Ascending aorta (tissue), 2 donors: ENCODE measurements at regions not wholly inside any gene's neighbourhood (a gene's known extent, or its start where the extent isn't known, plus 50 kb on each side); places are given as distances from the start of the nearest gene placed in this dataset.

ENCODE experiments used
- DNase-seq, 2 donors: peaks; one replicate each; pipeline ENCODE4 v3.0.0-alpha.2; 2019; ENCODE audit warnings: low spot score in 2 of 2
- H3K27ac ChIP-seq, 2 donors: fragments of 200-600 bp; sonication (generic); one replicate each; pipeline ENCODE4 v1.5.1; 2016 to 2017; ENCODE audit warnings: mild to moderate bottlenecking in 1 of 2
- H3K27me3 ChIP-seq: fragments of 200-600 bp; sonication (generic); one replicate; pipeline ENCODE4 v1.5.1; 2017
- H3K36me3 ChIP-seq, 2 donors: fragments of 200-600 bp; sonication (generic); one replicate each; pipeline ENCODE4 v1.5.1; 2016
- H3K4me1 ChIP-seq, 2 donors: fragments of 200-600 bp; sonication (generic); one replicate each; pipeline ENCODE4 v1.5.1; 2016 to 2017; ENCODE audit warnings: mild to moderate bottlenecking in 1 of 2
- H3K4me3 ChIP-seq, 2 donors: fragments of 200-600 bp; sonication (generic); one replicate each; pipeline ENCODE4 v1.5.1; 2016 to 2017; ENCODE audit warnings: mild to moderate bottlenecking in 1 of 2
- H3K9me3 ChIP-seq, 2 donors: fragments of 200-600 bp; sonication (generic); one replicate each; pipeline ENCODE4 v1.5.1; 2016
- CTCF ChIP-seq, 3 experiments: fragments of 200-600 bp in 2 of 3; fragments of 450-650 bp in 1 of 3; sonication (generic) in 2 of 3; IDR thresholded peaks; one replicate each; pipeline ENCODE4 v1.5.1; 2016 to 2019; ENCODE audit warnings: antibody characterized with exemption in 3 of 3, mild to moderate bottlenecking in 1 of 3, moderate library complexity in 1 of 3
- intact Hi-C: fragments of 100-400 bp; cut with DNase I; formaldehyde crosslinking; loops from one replicate; pipeline ENCODE4 v1.15.1; 2023

GRCh38 chr7:50226669-50227068 lies 77.8 kb upstream of the IKZF1 start:
- H3K36me3 ChIP-seq = no peaks in the 10 kb centered on the region
- H3K4me1 ChIP-seq = no peaks in the 10 kb centered on the region
- DNase-seq = no peak
- no peak overlapping the region for H3K27ac ChIP-seq
- intact Hi-C loops = no loop called here
- TF ChIP-seq CTCF (IDR thresholded peaks at IDR 0.05) = no peak
- no peaks in the 10 kb centered on the region for H3K27me3 ChIP-seq
- H3K4me3 ChIP-seq = no peak overlapping the region
- H3K9me3 ChIP-seq = peaks cover 0 to 4% of the 10 kb centered on the region in 2 donors

- intact Hi-C loops = no loop called here
- peaks cover 0 to 4% of the 10 kb centered on the region in 2 donors for H3K9me3 ChIP-seq
- no peak overlapping the region for H3K4me3 ChIP-seq
- H3K36me3 ChIP-seq = no peaks in the 10 kb centered on the region
- TF ChIP-seq CTCF (IDR thresholded peaks at IDR 0.05) = no peak
- no peaks in the 10 kb centered on the region for H3K4me1 ChIP-seq
- H3K27me3 ChIP-seq = no peaks in the 10 kb centered on the region
- no peak overlapping the region for H3K27ac ChIP-seq
- no peak for DNase-seq
Measured at GRCh38 chr7:50226145-50226544, 78.4 kb upstream of the IKZF1 start.

GRCh38 chr7:50221433-50221832 lies 83.1 kb upstream of the IKZF1 start:
- no peak for TF ChIP-seq CTCF (IDR thresholded peaks at IDR 0.05)
- Histone ChIP-seq H3K4me3 (no peak overlapping the region), H3K9me3 (peaks cover 0 to 4% of the 10 kb centered on the region in 2 donors), H3K27ac (no peak overlapping the region), H3K36me3 (no peaks in the 10 kb centered on the region), H3K4me1 (no peaks in the 10 kb centered on the region), H3K27me3 (no peaks in the 10 kb centered on the region)
- no peak for DNase-seq
- intact Hi-C loops = no loop called here

GRCh38 chr7:50221028-50221427 lies 83.5 kb upstream of the IKZF1 start:
- no peaks in the 10 kb centered on the region for H3K36me3 ChIP-seq
- no peak overlapping the region for H3K27ac ChIP-seq
- DNase-seq = no peak
- H3K27me3 ChIP-seq = no peaks in the 10 kb centered on the region
- no peak for TF ChIP-seq CTCF (IDR thresholded peaks at IDR 0.05)
- intact Hi-C loops = no loop called here
- no peak overlapping the region for H3K4me3 ChIP-seq
- H3K4me1 ChIP-seq = no peaks in the 10 kb centered on the region
- peaks cover 0 to 4% of the 10 kb centered on the region in 2 donors for H3K9me3 ChIP-seq

DNA sequence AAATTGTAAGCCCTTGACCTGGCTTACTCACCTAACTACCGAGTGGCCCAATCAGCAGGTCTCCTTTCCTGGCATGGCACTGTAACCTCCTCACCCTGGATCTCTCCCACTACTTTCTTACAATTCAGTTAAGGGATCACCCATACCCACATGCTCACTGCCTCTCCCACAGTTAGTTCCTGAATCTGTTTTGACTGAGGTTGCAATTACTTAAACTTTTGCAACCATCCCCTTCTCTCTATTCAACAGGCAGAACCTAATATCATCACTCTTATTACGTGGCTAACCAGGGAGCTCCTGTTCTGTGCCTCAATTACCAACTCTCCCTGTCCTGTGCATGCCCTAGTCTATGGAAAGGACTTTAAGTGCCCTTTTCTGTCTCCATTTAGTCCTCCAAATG lies 84.2 kb upstream of the IKZF1 start:
- Histone ChIP-seq H3K27ac (no peak overlapping the region), H3K9me3 (peaks cover 0 to 4% of the 10 kb centered on the region in 2 donors), H3K27me3 (no peaks in the 10 kb centered on the region), H3K4me3 (no peak overlapping the region), H3K36me3 (no peaks in the 10 kb centered on the region), H3K4me1 (no peaks in the 10 kb centered on the region)
- intact Hi-C loops = no loop called here
- DNase-seq = no peak
- TF ChIP-seq CTCF (IDR thresholded peaks at IDR 0.05) = no peak

DNA sequence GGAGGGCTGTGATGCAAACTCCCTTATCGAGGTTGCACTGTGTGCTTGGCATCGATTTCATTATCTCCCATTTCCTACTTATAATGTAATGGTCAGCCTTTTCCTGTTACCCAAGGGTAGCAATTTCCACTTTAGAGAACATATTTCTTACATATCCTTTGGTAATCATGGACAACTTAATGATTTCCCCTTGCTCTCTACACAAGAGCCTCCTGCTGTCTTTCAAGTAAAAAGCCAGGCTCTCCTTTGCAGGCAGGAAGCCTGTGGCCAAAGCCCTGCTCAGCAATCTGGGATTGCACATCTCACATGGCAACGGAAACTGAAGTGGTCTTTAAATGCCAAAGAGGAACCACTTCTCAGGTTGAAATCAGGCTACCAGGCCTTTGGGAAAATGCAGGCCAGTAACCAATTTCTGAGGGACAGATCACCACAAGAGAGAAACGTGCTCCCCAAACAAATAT lies 86.7 kb upstream of the IKZF1 start:
- DNase-seq = no peak

More for the DNA sequence above, 86.7 kb upstream of the IKZF1 start:
- H3K36me3 ChIP-seq = no peaks in the 10 kb centered on the region
- peaks cover 0 to 4% of the 10 kb centered on the region in 2 donors for H3K9me3 ChIP-seq
- intact Hi-C loops = no loop called here
- no peaks in the 10 kb centered on the region for H3K27me3 ChIP-seq
- H3K4me1 ChIP-seq = no peaks in the 10 kb centered on the region
- no peak overlapping the region for H3K4me3 ChIP-seq
- TF ChIP-seq CTCF (IDR thresholded peaks at IDR 0.05) = no peak
- H3K27ac ChIP-seq = no peak overlapping the region
